Parathyroid adenoma (tissue), 2 donors: ENCODE measurements at regions not wholly inside any gene's neighbourhood (a gene's known extent, or its start where the extent isn't known, plus 50 kb on each side); places are given as distances from the start of the nearest gene placed in this dataset.

Experiments used
- H2AFZ ChIP-seq: fragments of 300-600 bp; sonication (generic); one replicate; pipeline ENCODE4 v1.7.0; 2017; ENCODE audit warnings: antibody characterized with exemption, mild to moderate bottlenecking
- H3K27ac ChIP-seq: fragments of 300-600 bp; sonication (generic); one replicate; pipeline ENCODE4 v1.7.0; 2017
- H3K27me3 ChIP-seq: fragments of 300-600 bp; sonication (generic); one replicate; pipeline ENCODE4 v1.7.0; 2017; ENCODE audit warnings: low read length; ENCODE audit not compliant: control insufficient read depth, insufficient read depth
- H3K36me3 ChIP-seq: fragments of 300-600 bp; sonication (generic); one replicate; pipeline ENCODE4 v1.7.0; 2017; ENCODE audit warnings: low read length; ENCODE audit not compliant: control insufficient read depth, insufficient read depth
- H3K4me1 ChIP-seq: fragments of 300-600 bp; sonication (generic); one replicate; pipeline ENCODE4 v1.7.0; 2017; ENCODE audit warnings: control low read depth
- H3K4me2 ChIP-seq: fragments of 300-600 bp; sonication (generic); one replicate; pipeline ENCODE4 v1.7.0; 2017; ENCODE audit warnings: low read length
- H3K4me3 ChIP-seq: fragments of 300-600 bp; sonication (generic); one replicate; pipeline ENCODE4 v1.7.0; 2017; ENCODE audit warnings: low read depth, low read length
- H3K79me2 ChIP-seq: fragments of 300-600 bp; sonication (generic); one replicate; pipeline ENCODE4 v1.7.0; 2017; ENCODE audit warnings: control low read depth
- H3K9ac ChIP-seq: fragments of 300-600 bp; sonication (generic); one replicate; pipeline ENCODE4 v1.7.0; 2017; ENCODE audit warnings: mild to moderate bottlenecking
- H3K9me3 ChIP-seq: fragments of 300-600 bp; sonication (generic); one replicate; pipeline ENCODE4 v1.7.0; 2017; ENCODE audit warnings: low read length; ENCODE audit not compliant: control insufficient read depth
- CTCF ChIP-seq: fragments of 300-600 bp; sonication (generic); IDR thresholded peaks from one replicate; pipeline ENCODE4 v1.7.0; 2017; ENCODE audit warnings: antibody characterized with exemption, mild to moderate bottlenecking
- donor health status: primary hyperparathyroidism.

- no peaks in the 10 kb centered on the region for H3K36me3 ChIP-seq
- no peak for TF ChIP-seq CTCF
- no peaks in the 10 kb centered on the region for H3K4me1 ChIP-seq
- no peak overlapping the region for H3K9ac ChIP-seq
- no peaks in the 10 kb centered on the region for H3K9me3 ChIP-seq
- H2AFZ ChIP-seq: no peak overlapping the region
- no peak overlapping the region for H3K4me3 ChIP-seq
- no peaks in the 10 kb centered on the region for H3K79me2 ChIP-seq
- no peak overlapping the region for H3K27ac ChIP-seq
- no peaks in the 10 kb centered on the region for H3K27me3 ChIP-seq
- H3K4me2 ChIP-seq: no peak overlapping the region
Observed at GRCh38 chr5:2282893-2283292, 400.2 kb upstream of the IRX4 start.

- no peak overlapping the region for H3K4me2 ChIP-seq
- no peak overlapping the region for H3K9ac ChIP-seq
- no peaks in the 10 kb centered on the region for H3K4me1 ChIP-seq
- H2AFZ ChIP-seq: no peak overlapping the region
- TF ChIP-seq CTCF: no peak
- H3K27ac ChIP-seq: no peak overlapping the region
- H3K4me3 ChIP-seq: no peak overlapping the region
- H3K9me3 ChIP-seq: no peaks in the 10 kb centered on the region
- H3K27me3 ChIP-seq: no peaks in the 10 kb centered on the region
- H3K36me3 ChIP-seq: no peaks in the 10 kb centered on the region
- no peaks in the 10 kb centered on the region for H3K79me2 ChIP-seq
Observed at GRCh38 chr5:2282034-2282690, 399.4 kb upstream of the IRX4 start.

- H3K27ac ChIP-seq: no peak overlapping the region
- H3K4me2 ChIP-seq: no peak overlapping the region
- no peak for TF ChIP-seq CTCF
- no peak overlapping the region for H2AFZ ChIP-seq
- H3K4me3 ChIP-seq: no peak overlapping the region
- no peaks in the 10 kb centered on the region for H3K79me2 ChIP-seq
- no peaks in the 10 kb centered on the region for H3K27me3 ChIP-seq
- H3K9ac ChIP-seq: no peak overlapping the region
- H3K36me3 ChIP-seq: no peaks in the 10 kb centered on the region
- no peaks in the 10 kb centered on the region for H3K4me1 ChIP-seq
- no peaks in the 10 kb centered on the region for H3K9me3 ChIP-seq
Observed at GRCh38 chr5:2281446-2281845, 398.7 kb upstream of the IRX4 start.

- no peak overlapping the region for H3K4me3 ChIP-seq
- H3K36me3 ChIP-seq: no peaks in the 10 kb centered on the region
- H3K9ac ChIP-seq: no peak overlapping the region
- no peaks in the 10 kb centered on the region for H3K27me3 ChIP-seq
- no peak for TF ChIP-seq CTCF
- no peak overlapping the region for H2AFZ ChIP-seq
- no peaks in the 10 kb centered on the region for H3K4me1 ChIP-seq
- no peaks in the 10 kb centered on the region for H3K9me3 ChIP-seq
- H3K79me2 ChIP-seq: no peaks in the 10 kb centered on the region
- no peak overlapping the region for H3K4me2 ChIP-seq
- H3K27ac ChIP-seq: no peak overlapping the region
Observed at GRCh38 chr5:2280318-2280717, 397.6 kb upstream of the IRX4 start.

- Histone ChIP-seq H3K27ac (no peak overlapping the region), H3K9me3 (no peaks in the 10 kb centered on the region), H3K79me2 (no peaks in the 10 kb centered on the region), H3K4me2 (no peak overlapping the region), H2AFZ (no peak overlapping the region), H3K36me3 (no peaks in the 10 kb centered on the region), H3K4me1 (no peaks in the 10 kb centered on the region), H3K9ac (no peak overlapping the region), H3K4me3 (peak overlapping the region; percentile 5), H3K27me3 (no peaks in the 10 kb centered on the region)
- TF ChIP-seq CTCF: no peak
Observed at GRCh38 chr5:2278825-2279456, 396.2 kb upstream of the IRX4 start.
